Adrenal gland (tissue), 9 donors: ENCODE measurements at regions not wholly inside any gene's neighbourhood (a gene's known extent, or its start where the extent isn't known, plus 50 kb on each side); places are given as distances from the start of the nearest gene placed in this dataset.
"Not testable (repeated sequence)": the region's sequence is repeated elsewhere in the genome, so short reads cannot be mapped to it uniquely, and the experiment has no call there.

Experiments
- DNase-seq, 7 donors: peaks; one replicate each; pipeline ENCODE4 v3.0.0-alpha.2; 2019 to 2020
- H3K27ac ChIP-seq, 5 donors: fragments of 200-600 bp; sonication (generic) in 4 of 5; 1 replicate in 3 of 5; 2 replicates in 2 of 5; pipeline versions ENCODE4 v1.5.1 to v1.8.0; 2016 to 2020; ENCODE audit warnings: mild to moderate bottlenecking in 1 of 5
- H3K27me3 ChIP-seq: fragments of 200-600 bp; 2 replicates; pipeline ENCODE4 v1.8.0; 2021
- H3K36me3 ChIP-seq, 2 donors: fragments of 200-600 bp; replicated peaks in 1 of 2; 1 replicate in 1 of 2; 2 replicates in 1 of 2; pipeline versions ENCODE4 v1.5.1 to v1.8.0; 2018 to 2022
- H3K4me1 ChIP-seq, 2 donors: fragments of 200-600 bp; replicated peaks in 1 of 2; 1 replicate in 1 of 2; 2 replicates in 1 of 2; pipeline versions ENCODE4 v1.5.1 to v1.8.0; 2018 to 2021
- H3K4me3 ChIP-seq, 4 donors: fragments of 200-600 bp; sonication (generic) in 3 of 4; one replicate each; pipeline ENCODE4 v1.5.1; 2016 to 2018
- H3K9me3 ChIP-seq, 3 donors: fragments of 200-600 bp; sonication (generic) in 1 of 3; replicated peaks in 1 of 3; 1 replicate in 2 of 3; 2 replicates in 1 of 3; pipeline versions ENCODE4 v1.5.1 to v1.8.0; 2016 to 2021
- CTCF ChIP-seq, 6 experiments: fragments of 450-650 bp in 4 of 6; fragments of 200-600 bp in 2 of 6; sonication (generic) in 1 of 6; IDR thresholded peaks; 1 replicate in 5 of 6; 2 replicates in 1 of 6; pipeline versions ENCODE4 v1.5.1 to v1.8.0; 2016 to 2021; ENCODE audit warnings: antibody characterized with exemption in 6 of 6, mild to moderate bottlenecking in 2 of 6, moderate library complexity in 1 of 6
- POLR2A ChIP-seq, 2 donors: fragments of 450-650 bp; IDR thresholded peaks; one replicate each; pipeline ENCODE4 v1.6.1; 2017; ENCODE audit warnings: antibody characterized with exemption in 2 of 2, mild to moderate bottlenecking in 2 of 2, moderate library complexity in 1 of 2
- WGBS, 4 donors: extraction: QIAGEN DNeasy Blood & Tissue Kit in 2 of 4; methylation state at CpG; one replicate each; pipeline versions ENCODE4 v1.1.5 to v1.1.7; 2013 to 2017; 5-methylcytosine and 5-hydroxymethylcytosine counted together
- intact Hi-C, 2 donors: fragments of 100-400 bp; cut with DNase I; formaldehyde crosslinking; loops; one replicate each; pipeline versions ENCODE4 v1.14.1 to v1.15.0; 2022 to 2023
- donor health status: healthy with polysubstance abuse.
- donor health status: Bipolar disorder and iron deficiency.
- donor health status: DM: yes; HTN: yes; CAD: no.
- donor health status: DM: no; HTN: no; CAD: no.
- donor health status: DM: no; HTN: no; CAD: no.

- Histone ChIP-seq H3K4me1 (no peaks in the 10 kb centered on the region), H3K9me3 (no peaks in the 10 kb centered on the region), H3K27me3 (no peaks in the 10 kb centered on the region), H3K36me3 (no peaks in the 10 kb centered on the region), H3K27ac (no peak overlapping the region), H3K4me3 (no peak overlapping the region)
- TF ChIP-seq CTCF (IDR thresholded peaks at IDR 0.05) (no peak), POLR2A (IDR thresholded peaks at IDR 0.05) (no peak)
- intact Hi-C loops = no loop called here
- no peak for DNase-seq
- WGBS, 4 donors = 84 to 90% (median 86%) methylated on average over 5 to 12 of the region's 12 CpGs
These were observed 144.0 kb upstream of the THBS2 start for GRCh38 chr6:169397684-169398083.

GRCh38 chr6:169396554-169397163, 143.0 kb upstream of the THBS2 start:
- Histone ChIP-seq H3K27ac (no peak overlapping the region), H3K27me3 (no peaks in the 10 kb centered on the region), H3K4me3 (no peak overlapping the region), H3K4me1 (no peaks in the 10 kb centered on the region), H3K36me3 (no peaks in the 10 kb centered on the region), H3K9me3 (no peaks in the 10 kb centered on the region)
- TF ChIP-seq CTCF (IDR thresholded peaks at IDR 0.05) = no peak
- WGBS, 4 donors = 85 to 93% (median 90%) methylated on average over 17 to 19 of the region's 19 CpGs
- no peak for DNase-seq
- intact Hi-C loops = no loop called here

- H3K27me3 ChIP-seq, DNase-seq, H3K36me3 ChIP-seq, H3K4me1 ChIP-seq, H3K9me3 ChIP-seq, H3K4me3 ChIP-seq, intact Hi-C loops, H3K27ac ChIP-seq: not testable (repeated sequence)
- 61 to 80% (median 74%) methylated on average over 7 of the region's 7 CpGs for WGBS, 4 donors
These were observed 142.4 kb upstream of the THBS2 start for GRCh38 chr6:169396009-169396539.

- H3K9me3 ChIP-seq = peaks cover 0 to 3% (median 0%) of the 10 kb centered on the region in 3 donors
- H3K27ac ChIP-seq = no peak overlapping the region
- no peaks in the 10 kb centered on the region for H3K36me3 ChIP-seq
- H3K4me3 ChIP-seq = no peak overlapping the region
- intact Hi-C loops = no loop called here
- H3K4me1 ChIP-seq = no peaks in the 10 kb centered on the region
- H3K27me3 ChIP-seq = no peaks in the 10 kb centered on the region
- TF ChIP-seq POLR2A (IDR thresholded peaks at IDR 0.05) = no peak
- no peak for TF ChIP-seq CTCF (IDR thresholded peaks at IDR 0.05)
- DNase-seq = no peak
- 83 to 94% (median 91%) methylated on average over 6 to 7 of the region's 7 CpGs for WGBS, 4 donors
These were observed 141.6 kb upstream of the THBS2 start for GRCh38 chr6:169395080-169395805.
